ENCODE measurements at regions not wholly inside any gene's neighbourhood (a gene's known extent, or its start where the extent isn't known, plus 50 kb on each side); places are given as distances from the start of the nearest gene placed in this dataset.

- WGBS: 96% methylated on average over 2 of the region's 2 CpGs
- DNase-seq (ENCODE audit: low spot score): no peak
- Histone ChIP-seq H3K36me3 (no peaks in the 10 kb centered on the region), H3K27me3 (replicated peaks; ENCODE audit: insufficient read depth) (no peaks in the 10 kb centered on the region), H3K9me3 (no peaks in the 10 kb centered on the region), H3K4me1 (replicated peaks) (no peaks in the 10 kb centered on the region), H3K4me3 (no peak overlapping the region), H3K27ac (no peak overlapping the region)
- intact Hi-C loops (cut with DNase I): no loop called here
- no peak for TF ChIP-seq CTCF (IDR thresholded peaks at IDR 0.05)
- TF ChIP-seq POLR2A (IDR thresholded peaks at IDR 0.05): no peak
- no peak for TF ChIP-seq POLR2AphosphoS5 (IDR thresholded peaks at IDR 0.05)
Measured at GRCh38 chr9:71592400-71592799, 175.9 kb downstream of the CEMIP2 start.

GRCh38 chr9:71590362-71590761 lies 178.0 kb downstream of the CEMIP2 start:
- intact Hi-C loops (cut with DNase I): no loop called here
- 69% methylated on average over 3 of the region's 3 CpGs for WGBS
- TF ChIP-seq CTCF (IDR thresholded peaks at IDR 0.05): no peak
- TF ChIP-seq POLR2A (IDR thresholded peaks at IDR 0.05): no peak
- TF ChIP-seq POLR2AphosphoS5 (IDR thresholded peaks at IDR 0.05): no peak
- Histone ChIP-seq H3K36me3 (no peaks in the 10 kb centered on the region), H3K27me3 (replicated peaks; ENCODE audit: insufficient read depth) (no peaks in the 10 kb centered on the region), H3K9me3 (no peaks in the 10 kb centered on the region), H3K4me1 (replicated peaks) (no peaks in the 10 kb centered on the region), H3K4me3 (no peak overlapping the region), H3K27ac (no peak overlapping the region)
- DNase-seq (ENCODE audit: low spot score): no peak

GRCh38 chr9:71589612-71590011 lies 178.7 kb downstream of the CEMIP2 start:
- whole genome bisulfite sequencing: 68% methylated on average over 6 of the region's 6 CpGs
- Histone ChIP-seq H3K27ac (no peak overlapping the region), H3K9me3 (no peaks in the 10 kb centered on the region), H3K36me3 (no peaks in the 10 kb centered on the region), H3K4me1 (replicated peaks) (no peaks in the 10 kb centered on the region), H3K4me3 (no peak overlapping the region), H3K27me3 (replicated peaks; ENCODE audit: insufficient read depth) (no peaks in the 10 kb centered on the region)
- intact Hi-C loops (cut with DNase I): no loop called here
- DNase-seq (ENCODE audit: low spot score): no peak
- TF ChIP-seq POLR2A (IDR thresholded peaks at IDR 0.05) (no peak), POLR2AphosphoS5 (IDR thresholded peaks at IDR 0.05) (no peak), CTCF (IDR thresholded peaks at IDR 0.05) (no peak)

GRCh38 chr9:71587576-71588362 lies 180.5 kb downstream of the CEMIP2 start:
- Histone ChIP-seq H3K27me3 (replicated peaks; ENCODE audit: insufficient read depth) (no peaks in the 10 kb centered on the region), H3K4me3 (no peak overlapping the region), H3K4me1 (replicated peaks) (no peaks in the 10 kb centered on the region), H3K9me3 (no peaks in the 10 kb centered on the region), H3K36me3 (no peaks in the 10 kb centered on the region), H3K27ac (no peak overlapping the region)
- TF ChIP-seq CTCF (IDR thresholded peaks at IDR 0.05) (no peak), POLR2AphosphoS5 (IDR thresholded peaks at IDR 0.05) (no peak), POLR2A (IDR thresholded peaks at IDR 0.05) (no peak)
- DNase-seq (ENCODE audit: low spot score): no peak
- intact Hi-C loops (cut with DNase I): no loop called here
- WGBS: 92% methylated on average over 5 of the region's 5 CpGs

- no peak for DNase-seq (ENCODE audit: low spot score)
- Histone ChIP-seq H3K9me3 (no peaks in the 10 kb centered on the region), H3K27ac (no peak overlapping the region), H3K27me3 (replicated peaks; ENCODE audit: insufficient read depth) (no peaks in the 10 kb centered on the region), H3K36me3 (no peaks in the 10 kb centered on the region), H3K4me3 (no peak overlapping the region), H3K4me1 (replicated peaks) (no peaks in the 10 kb centered on the region)
- 64% methylated on average over 1 of the region's 1 CpG for WGBS
- no peak for TF ChIP-seq POLR2A (IDR thresholded peaks at IDR 0.05)
- no peak for TF ChIP-seq POLR2AphosphoS5 (IDR thresholded peaks at IDR 0.05)
- no peak for TF ChIP-seq CTCF (IDR thresholded peaks at IDR 0.05)
- intact Hi-C loops (cut with DNase I): no loop called here
Measured at GRCh38 chr9:71583792-71584191, 184.5 kb downstream of the CEMIP2 start.
